IMR-90 (cell line): ENCODE measurements at regions not wholly inside any gene's neighbourhood (a gene's known extent, or its start where the extent isn't known, plus 50 kb on each side); places are given as distances from the start of the nearest gene placed in this dataset.

Source experiments
- ATAC-seq: fragments of 200-7000 bp; cut with Tn5 transposase; 2 replicates; pipeline ENCODE4 v1.9.1; 2020; ENCODE audit warnings: low read depth, mild to moderate bottlenecking, moderate library complexity
- BruUV-seq: library from RNA; stranded (reverse); fragments of 400-500 nt; replicated peaks from 2 replicates; lab custom pipeline; 2021; lab: Mats Ljungman, UMichigan
- CTCF ChIA-PET: fragments of 300-600 bp; formaldehyde crosslinking; extraction: SDS; loops from one replicate; lab custom pipeline; 2021; ENCODE audit warnings: antibody characterized with exemption; lab: Yijun Ruan, JAX
- POLR2A ChIA-PET: fragments of 300-600 bp; sonication (Branson Sonifier 250); formaldehyde crosslinking; loops from one replicate; lab custom pipeline; 2022; ENCODE audit warnings: antibody characterized with exemption; ENCODE audit not compliant: unreplicated experiment; lab: Charles Lee
- DNase-seq: peaks from one replicate; pipeline ENCODE4 v3.0.0; 2013
- H2AFZ ChIP-seq: replicated peaks from 2 replicates; pipeline ENCODE3; 2013; ENCODE audit warnings: low read length, mild to moderate bottlenecking; ENCODE audit not compliant: poor library complexity
- H2AK5ac ChIP-seq: 2 replicates; pipeline ENCODE4 v1.6.1; 2013; ENCODE audit warnings: low read depth, low read length, inconsistent platforms
- H2AK9ac ChIP-seq: replicated peaks from 2 replicates; pipeline ENCODE3; 2013; ENCODE audit warnings: mild to moderate bottlenecking, low read depth, low read length, moderate library complexity; ENCODE audit not compliant: poor library complexity
- H2BK120ac ChIP-seq: 2 replicates; pipeline ENCODE4 v1.6.1; 2013; ENCODE audit warnings: low read depth, low read length, inconsistent platforms
- H2BK15ac ChIP-seq: 3 replicates; pipeline ENCODE4 v1.6.1; 2013; ENCODE audit warnings: low read depth, low read length, inconsistent platforms
- H2BK20ac ChIP-seq: 2 replicates; pipeline ENCODE4 v1.6.1; 2013; ENCODE audit warnings: low read depth, mild to moderate bottlenecking, inconsistent platforms, low read length, moderate library complexity
- H2BK5ac ChIP-seq: 2 replicates; pipeline ENCODE4 v1.6.1; 2013; ENCODE audit warnings: mild to moderate bottlenecking, low read depth, low read length, inconsistent platforms; ENCODE audit not compliant: poor library complexity, severe bottlenecking
- H3K14ac ChIP-seq: replicated peaks from 2 replicates; pipeline ENCODE4 v1.6.1; 2013; ENCODE audit warnings: low read depth, low read length, inconsistent platforms
- H3K18ac ChIP-seq: 2 replicates; pipeline ENCODE4 v1.6.1; 2013; ENCODE audit warnings: low read depth, low read length, control low read depth
- H3K23ac ChIP-seq: 2 replicates; pipeline ENCODE4 v1.6.1; 2013; ENCODE audit warnings: low read depth, low read length, inconsistent platforms
- H3K27ac ChIP-seq: 2 replicates; pipeline ENCODE4 v1.5.1; 2013; ENCODE audit warnings: mild to moderate bottlenecking, control low read depth, low read length; ENCODE audit not compliant: insufficient read depth
- H3K27me3 ChIP-seq: 2 replicates; pipeline ENCODE4 v1.6.1; 2013; ENCODE audit warnings: low read length; ENCODE audit not compliant: control insufficient read depth, insufficient read depth
- H3K36me3 ChIP-seq: 2 replicates; pipeline ENCODE4 v1.6.1; 2013; ENCODE audit warnings: low read length, mixed read lengths; ENCODE audit not compliant: control insufficient read depth, insufficient read depth
- H3K4ac ChIP-seq: 2 replicates; pipeline ENCODE4 v1.6.1; 2013; ENCODE audit warnings: low read depth, low read length, inconsistent platforms
- H3K4me1 ChIP-seq: 2 replicates; pipeline ENCODE4 v1.6.1; 2013; ENCODE audit warnings: low read length, mixed read lengths; ENCODE audit not compliant: control insufficient read depth, insufficient read depth
- H3K4me2 ChIP-seq: 2 replicates; pipeline ENCODE4 v1.6.1; 2013; ENCODE audit warnings: low read depth, mild to moderate bottlenecking, control low read depth, low read length, moderate library complexity
- H3K4me3 ChIP-seq: 2 replicates; pipeline ENCODE4 v1.5.1; 2013; ENCODE audit warnings: low read depth, mild to moderate bottlenecking, control low read depth, low read length, moderate library complexity; ENCODE audit not compliant: insufficient read depth
- H3K56ac ChIP-seq: 2 replicates; pipeline ENCODE4 v1.6.1; 2013; ENCODE audit warnings: low read length, inconsistent platforms; ENCODE audit not compliant: insufficient read depth; ENCODE audit errors: extremely low read depth
- H3K79me1 ChIP-seq, 2 experiments: 2 replicates each; pipeline ENCODE4 v1.6.1; 2013; ENCODE audit warnings: low read length in 2 of 2, inconsistent platforms in 1 of 2, low read depth in 1 of 2
- H3K9ac ChIP-seq: 2 replicates; pipeline ENCODE4 v1.6.1; 2013; ENCODE audit warnings: low read depth, low read length, control low read depth
- H3K9me1 ChIP-seq: 2 replicates; pipeline ENCODE4 v1.6.1; 2013; ENCODE audit warnings: low read length, inconsistent platforms; ENCODE audit not compliant: insufficient read depth
- H3K9me3 ChIP-seq: 2 replicates; pipeline ENCODE4 v1.6.1; 2013; ENCODE audit warnings: low read length; ENCODE audit not compliant: control insufficient read depth, insufficient read depth
- H4K20me1 ChIP-seq: 2 replicates; pipeline ENCODE4 v1.6.1; 2013; ENCODE audit warnings: low read length, inconsistent platforms; ENCODE audit not compliant: insufficient read depth
- H4K5ac ChIP-seq: 2 replicates; pipeline ENCODE4 v1.6.1; 2013; ENCODE audit warnings: mild to moderate bottlenecking, low read depth, low read length, control low read depth
- H4K8ac ChIP-seq, 2 experiments: 2 replicates each; pipeline ENCODE4 v1.6.1; 2013; ENCODE audit warnings: low read depth in 2 of 2, low read length in 2 of 2, control low read depth in 1 of 2, inconsistent platforms in 1 of 2
- H4K91ac ChIP-seq: 2 replicates; pipeline ENCODE4 v1.6.1; 2013; ENCODE audit warnings: low read depth, low read length, inconsistent platforms; ENCODE audit not compliant: insufficient read depth
- BHLHE40 ChIP-seq: fragments of 150-350 bp; IDR thresholded peaks from 2 replicates; pipeline ENCODE4 v1.6.1; 2016; ENCODE audit warnings: mild to moderate bottlenecking, low read depth, low read length
- CEBPB ChIP-seq: IDR thresholded peaks from 2 replicates; pipeline ENCODE4 v1.6.1; 2012; ENCODE audit warnings: low read depth, low read length, improper control_type of control experiment
- CHD1 ChIP-seq: IDR thresholded peaks from 2 replicates; pipeline ENCODE4 v1.6.1; 2012; ENCODE audit warnings: low read depth, low read length, improper control_type of control experiment
- CTCF ChIP-seq: conservative IDR thresholded peaks from 2 replicates; pipeline ENCODE4 v1.5.1; 2012; ENCODE audit warnings: mild to moderate bottlenecking, low read depth, low read length, improper control_type of control experiment
- ELK1 ChIP-seq: fragments of 150-350 bp; IDR thresholded peaks from 2 replicates; pipeline ENCODE4 v1.6.1; 2016; ENCODE audit warnings: low read depth, mild to moderate bottlenecking, low read length, moderate library complexity, borderline replicate concordance
- FOS ChIP-seq: fragments of 150-350 bp; IDR thresholded peaks from 2 replicates; pipeline ENCODE4 v1.6.1; 2016; ENCODE audit warnings: low read depth, low read length
- MAFK ChIP-seq: IDR thresholded peaks from 2 replicates; pipeline ENCODE4 v1.6.1; 2012; ENCODE audit warnings: low read depth, low read length, improper control_type of control experiment
- MAZ ChIP-seq: IDR thresholded peaks from 2 replicates; pipeline ENCODE4 v1.6.1; 2012; ENCODE audit warnings: low read depth, mild to moderate bottlenecking, low read length, improper control_type of control experiment, moderate library complexity, borderline replicate concordance
- MXI1 ChIP-seq: IDR thresholded peaks from 2 replicates; pipeline ENCODE4 v1.6.1; 2012; ENCODE audit warnings: low read depth, mild to moderate bottlenecking, low read length, moderate library complexity, borderline replicate concordance
- NFE2L2 ChIP-seq: fragments of 150-350 bp; IDR thresholded peaks from 2 replicates; pipeline ENCODE4 v1.6.1; 2016; ENCODE audit warnings: low read depth, mild to moderate bottlenecking, low read length
- POLR2A ChIP-seq: IDR thresholded peaks from 2 replicates; pipeline ENCODE4 v1.6.1; 2012; ENCODE audit warnings: mild to moderate bottlenecking, low read depth, low read length
- RAD21 ChIP-seq: IDR thresholded peaks from 2 replicates; pipeline ENCODE4 v1.6.1; 2012; ENCODE audit warnings: low read length, improper control_type of control experiment
- RCOR1 ChIP-seq: IDR thresholded peaks from 2 replicates; pipeline ENCODE4 v1.6.1; 2012; ENCODE audit warnings: mild to moderate bottlenecking, low read length, improper control_type of control experiment; ENCODE audit not compliant: insufficient replicate concordance
- RFX5 ChIP-seq: IDR thresholded peaks from 2 replicates; pipeline ENCODE4 v1.8.0; 2012; ENCODE audit warnings: low read depth, mild to moderate bottlenecking, low read length, moderate library complexity
- SMC3 ChIP-seq: fragments of 150-350 bp; IDR thresholded peaks from 2 replicates; pipeline ENCODE4 v1.6.1; 2016; ENCODE audit warnings: low read depth, mild to moderate bottlenecking, antibody characterized with exemption, low read length, moderate library complexity
- USF2 ChIP-seq: fragments of 150-350 bp; IDR thresholded peaks from 2 replicates; pipeline ENCODE4 v1.6.1; 2017; ENCODE audit warnings: mild to moderate bottlenecking, antibody characterized with exemption, low read length, low read depth
- WGBS, 2 experiments: methylation state at CpG; one replicate each; pipeline versions ENCODE4 v1.1.5 to v1.1.7; 2013; ENCODE audit warnings: missing lambda C conversion rate in 2 of 2; ENCODE audit not compliant: insufficient read length in 1 of 2; ENCODE audit errors: extremely low coverage in 2 of 2; 5-methylcytosine and 5-hydroxymethylcytosine counted together
- dilution Hi-C: fragments of 300-500 bp; cut with HindIII; formaldehyde crosslinking; loops from one replicate; pipeline ENCODE4 v1.14.3; 2018; ENCODE audit warnings: low sequenced_read_pairs; ENCODE audit not compliant: unreplicated experiment
- in situ Hi-C: fragments of 300-500 bp; cut with MboI; formaldehyde crosslinking; loops from 3 replicates; pipeline ENCODE4 v1.14.3; 2019; ENCODE audit warnings: low sequenced_read_pairs, inconsistent platforms, mixed read lengths
- intact Hi-C: fragments of 100-400 bp; cut with micrococcal nuclease; formaldehyde crosslinking; loops from 2 replicates; pipeline ENCODE4 v1.10.0; 2022

GRCh38 chr1:222105393-222105737, 363.5 kb upstream of the DUSP10 start:
- Histone ChIP-seq H2AK5ac (peak overlapping the region; percentile 39; the same call in 1 of the 2 replicates), H3K4me1 (peaks cover 4% of the 10 kb centered on the region; the same call in 1 of the 2 replicates), H4K20me1 (no peaks in the 10 kb centered on the region), H3K18ac (no peak overlapping the region), H3K4me3 (no peak overlapping the region), H3K4ac (no peak overlapping the region), H2BK120ac (no peak overlapping the region), H3K27me3 (no peaks in the 10 kb centered on the region), H3K56ac (no peak overlapping the region), H3K27ac (no peak overlapping the region), H4K8ac (no peak overlapping the region), H2BK20ac (peak overlapping the region; percentile 10; the same call in 1 of the 2 replicates), H4K91ac (no peak overlapping the region), H3K9me1 (peaks cover 3% of the 10 kb centered on the region; the same call in 1 of the 2 replicates), H2BK5ac (no peak overlapping the region), H3K4me2 (no peak overlapping the region), H3K14ac (0 out of 2 replicates have a peak overlapping the region, but pooled peaks have one; percentile 37), H3K36me3 (no peaks in the 10 kb centered on the region), H2AFZ (no peak overlapping the region), H2AK9ac (peak overlapping the region; percentile 1), H3K79me1 (no peaks in the 10 kb centered on the region), H3K9me3 (no peaks in the 10 kb centered on the region), H4K5ac (no peak overlapping the region), H3K9ac (no peak overlapping the region), H3K23ac (no peak overlapping the region), H2BK15ac (no peak overlapping the region)
- ChIA-PET CTCF (no interaction called here), POLR2A (no interaction called here)
- dilution Hi-C loops: no loop called here
- ATAC-seq: no peak
- no TSS peak for BruUV-seq
- in situ Hi-C loops: no loop called here
- WGBS, 2 experiments: no CpG with 5 or more reads among the region's 1 CpG
- DNase-seq: no peak
- intact Hi-C loops: no loop called here
- TF ChIP-seq RAD21 (no peak), RCOR1 (no peak), CTCF (no peak), RFX5 (no peak), CEBPB (no peak), FOS (no peak), SMC3 (no peak), ELK1 (no peak), MXI1 (no peak), POLR2A (no peak), MAFK (no peak), CHD1 (no peak), BHLHE40 (no peak), MAZ (no peak), USF2 (no peak), NFE2L2 (no peak)
